ENCODE measurements at regions not wholly inside any gene's neighbourhood (a gene's known extent, or its start where the extent isn't known, plus 50 kb on each side); places are given as distances from the start of the nearest gene placed in this dataset.
"Not testable (repeated sequence)": the region's sequence is repeated elsewhere in the genome, so short reads cannot be mapped to it uniquely, and the experiment has no call there.

GRCh38 chr6:14277405-14277930, 159.9 kb downstream of the CD83 start:
- no peak for DNase-seq

- no peak for DNase-seq
Observed at GRCh38 chr6:14278006-14278405, 160.4 kb downstream of the CD83 start.

GRCh38 chr6:14278446-14278845, 160.9 kb downstream of the CD83 start:
- no peak for DNase-seq

GRCh38 chr6:14280006-14280510, 162.5 kb downstream of the CD83 start:
- DNase-seq: no peak

GRCh38 chr6:14280766-14281293, 163.3 kb downstream of the CD83 start:
- DNase-seq: no peak

GRCh38 chr6:14281811-14282660, 164.5 kb downstream of the CD83 start:
- DNase-seq: no peak

GRCh38 chr6:14282854-14283505, 165.4 kb downstream of the CD83 start:
- no peak for DNase-seq

- DNase-seq: no peak
Observed at GRCh38 chr6:14283600-14284235, 166.1 kb downstream of the CD83 start.

GRCh38 chr6:14284969-14285590, 167.5 kb downstream of the CD83 start:
- DNase-seq: no peak

DNA sequence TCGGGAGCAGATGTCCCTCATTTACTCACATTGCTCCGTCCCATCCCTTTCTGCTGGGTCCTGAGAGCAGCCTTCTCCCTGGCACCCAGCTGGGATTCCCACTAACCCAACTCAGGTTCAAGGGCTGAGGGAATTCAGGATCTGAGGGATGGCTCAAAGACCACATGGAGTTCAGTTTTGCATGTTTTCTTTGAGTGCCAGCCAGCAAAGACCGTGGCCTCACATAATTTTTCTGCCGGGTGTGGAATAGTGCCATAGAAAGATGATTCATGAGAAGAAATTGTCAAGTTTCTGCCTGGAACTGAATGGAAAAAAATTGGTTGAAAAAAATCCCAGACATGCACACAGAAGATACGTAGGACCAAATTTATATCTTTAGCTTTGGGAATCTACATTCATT, 168.6 kb downstream of the CD83 start:
- no peak for DNase-seq

GRCh38 chr6:14286634-14287428, 169.3 kb downstream of the CD83 start:
- no peak for DNase-seq

DNA sequence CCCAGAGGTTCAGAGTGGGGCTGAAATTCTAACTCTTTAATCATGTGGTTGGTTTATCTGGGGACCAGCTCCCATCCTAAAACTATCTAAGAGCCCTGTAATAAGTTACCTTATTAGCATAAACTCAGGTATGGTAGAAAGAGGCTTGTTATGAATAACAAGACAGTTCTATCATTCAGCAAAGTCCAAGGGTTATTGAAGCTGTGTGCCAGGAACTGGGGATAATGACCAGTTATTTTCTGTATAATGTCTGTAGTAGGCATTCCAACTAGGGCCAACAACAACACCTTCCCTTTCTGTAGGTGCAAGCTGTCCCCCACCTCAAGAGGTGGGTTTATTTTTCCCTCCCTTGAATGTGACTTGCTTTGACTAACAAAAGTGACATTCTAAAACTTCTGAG, 170.1 kb downstream of the CD83 start:
- no peak for DNase-seq

GRCh38 chr6:14288910-14289309, 171.3 kb downstream of the CD83 start:
- DNase-seq: no peak

GRCh38 chr6:14290041-14290771, 172.6 kb downstream of the CD83 start:
- no peak for DNase-seq

GRCh38 chr6:14290772-14291330, 173.3 kb downstream of the CD83 start:
- DNase-seq: no peak

DNA sequence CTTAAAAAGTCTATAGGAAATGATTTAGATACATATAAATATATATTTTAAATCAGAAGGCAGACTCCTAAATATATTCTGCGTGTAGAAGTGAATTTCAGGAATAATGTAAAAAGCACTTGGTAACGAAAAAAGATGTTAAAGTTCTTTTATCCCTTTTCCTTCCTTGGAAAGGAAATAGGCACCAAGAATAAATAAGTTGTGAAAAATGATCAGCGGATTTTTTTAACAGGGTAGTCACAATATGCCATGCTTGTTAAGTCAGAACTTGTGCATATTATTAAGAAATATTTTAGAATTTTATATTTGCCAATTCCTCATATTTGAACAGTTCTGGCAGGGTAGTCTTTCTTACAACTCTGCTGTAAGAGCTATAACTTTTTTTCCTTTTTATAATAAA, 173.8 kb downstream of the CD83 start:
- DNase-seq: no peak

DNA sequence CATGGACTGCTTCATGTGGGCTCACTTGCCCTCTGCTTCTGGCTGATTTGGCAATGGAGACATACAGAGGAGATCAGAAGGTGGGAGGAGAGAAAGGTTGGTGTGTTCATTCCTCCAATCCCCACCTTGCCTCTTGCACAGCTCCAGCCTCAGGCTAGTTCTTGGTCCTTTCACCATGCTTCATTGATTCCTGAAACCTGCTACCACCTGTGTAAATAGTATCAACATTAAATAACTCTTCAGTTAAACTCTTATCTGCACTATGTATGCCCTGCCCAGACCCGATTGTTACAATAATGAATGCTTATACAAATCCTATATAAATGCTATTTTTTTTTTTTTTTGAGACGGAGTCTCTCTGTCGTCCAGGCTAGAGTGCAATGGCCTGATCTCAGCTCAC, 174.5 kb downstream of the CD83 start:
- DNase-seq: no peak

DNA sequence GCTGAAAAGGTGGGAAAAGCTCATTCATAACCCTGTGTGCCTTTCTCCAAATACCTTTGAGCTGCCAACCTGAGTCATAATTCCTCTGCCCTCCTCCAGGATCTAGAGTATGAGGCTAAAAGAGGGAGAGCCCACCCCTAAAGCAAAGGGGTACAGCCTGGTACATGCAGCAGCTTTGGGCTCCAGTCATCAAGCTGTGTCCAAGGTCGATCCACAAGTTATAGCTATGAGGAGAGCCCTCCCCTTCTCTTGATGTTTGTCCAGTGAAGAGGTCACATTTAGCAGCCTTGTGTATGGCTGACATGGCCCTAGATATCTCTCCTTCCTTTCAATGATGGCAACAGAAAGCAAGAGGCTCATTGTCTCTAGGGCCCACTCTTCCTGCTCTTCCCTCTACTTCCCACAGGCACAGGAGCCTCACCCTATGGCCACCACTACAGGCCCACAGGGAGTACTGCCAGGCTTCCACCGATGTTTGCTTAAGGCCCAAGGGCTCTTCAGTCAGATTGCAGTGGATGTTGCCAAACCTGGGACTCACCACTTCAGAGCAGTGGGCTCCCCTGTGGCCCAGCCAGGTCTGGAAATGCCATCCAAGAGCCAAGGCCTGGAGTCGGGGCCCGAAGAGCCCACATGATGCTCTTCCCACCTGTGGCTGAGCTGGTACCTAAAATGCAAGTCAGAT, 176.8 kb downstream of the CD83 start:
- DNase-seq: no peak

DNA sequence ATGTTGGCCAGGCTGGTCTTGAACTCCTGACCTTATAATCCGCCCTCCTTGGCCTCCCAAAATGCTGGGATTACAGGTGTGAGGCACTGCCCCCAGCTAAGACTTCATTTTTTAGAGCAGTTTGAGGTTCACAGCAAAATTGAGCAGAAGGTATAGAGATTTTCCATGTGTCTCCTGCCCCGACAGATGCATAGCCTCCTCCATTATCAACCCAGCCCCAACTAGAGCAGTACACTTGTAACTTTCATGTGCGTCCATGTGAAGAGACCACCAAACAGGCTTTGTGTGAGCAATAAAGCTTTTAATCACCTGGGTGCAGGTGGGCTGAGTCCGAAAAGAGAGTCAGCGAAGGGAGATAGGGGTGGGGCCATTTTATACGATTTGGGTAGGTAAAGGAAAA, 179.1 kb downstream of the CD83 start:
- not testable (repeated sequence) for DNase-seq

GRCh38 chr6:14297118-14297517, 179.5 kb downstream of the CD83 start:
- not testable (repeated sequence) for DNase-seq

All from activated CD4-positive, alpha-beta T cell treated with anti-CD3 and anti-CD28 coated beads for 48 hours (primary cell).